ENCODE measurements at regions not wholly inside any gene's neighbourhood (a gene's known extent, or its start where the extent isn't known, plus 50 kb on each side); places are given as distances from the start of the nearest gene placed in this dataset.
"Not testable (repeated sequence)": the region's sequence is repeated elsewhere in the genome, so short reads cannot be mapped to it uniquely, and the experiment has no call there.

GRCh38 chr10:120239695-120240094, 217.3 kb upstream of the PLPP4 start:
- POLR2A ChIA-PET; H3K9me3 Mint-ChIP-seq (ENCODE audit: insufficient read depth); H3K27me3 Mint-ChIP-seq (ENCODE audit: low read depth); ATAC-seq; H3K4me1 Mint-ChIP-seq (ENCODE audit: low read depth); H3K27ac Mint-ChIP-seq; H3K36me3 Mint-ChIP-seq (ENCODE audit: low read depth); H3K4me3 Mint-ChIP-seq; CTCF ChIA-PET; DNase-seq: not testable (repeated sequence)

- Mint-ChIP-seq H3K4me1 (ENCODE audit: low read depth) (no peaks in the 10 kb centered on the region), H3K27ac (no peak overlapping the region), H3K27me3 (ENCODE audit: low read depth) (peaks cover 2% of the 10 kb centered on the region), H3K9me3 (ENCODE audit: insufficient read depth) (no peaks in the 10 kb centered on the region), H3K4me3 (no peak overlapping the region), H3K36me3 (ENCODE audit: low read depth) (no peaks in the 10 kb centered on the region)
- DNase-seq (no peak), ATAC-seq (no peak)
- POLR2A ChIA-PET = no interaction called here
- CTCF ChIA-PET = no interaction called here
Observed at GRCh38 chr10:120251821-120252442, 205.1 kb upstream of the PLPP4 start.

- no peak for DNase-seq
- CTCF ChIA-PET = no interaction called here
- no peaks in the 10 kb centered on the region for H3K4me1 Mint-ChIP-seq (ENCODE audit: low read depth)
- no peak overlapping the region for H3K27ac Mint-ChIP-seq
- H3K4me3 Mint-ChIP-seq = no peak overlapping the region
- POLR2A ChIA-PET = no interaction called here
- H3K36me3 Mint-ChIP-seq (ENCODE audit: low read depth) = no peaks in the 10 kb centered on the region
- no peaks in the 10 kb centered on the region for H3K9me3 Mint-ChIP-seq (ENCODE audit: insufficient read depth)
- H3K27me3 Mint-ChIP-seq (ENCODE audit: low read depth) = peaks cover 2% of the 10 kb centered on the region
- no peak for ATAC-seq
Observed at GRCh38 chr10:120253131-120253530, 203.9 kb upstream of the PLPP4 start.

- ATAC-seq (no peak), DNase-seq (no peak)
- CTCF ChIA-PET = no interaction called here
- Mint-ChIP-seq H3K27ac (no peak overlapping the region), H3K36me3 (ENCODE audit: low read depth) (no peaks in the 10 kb centered on the region), H3K27me3 (ENCODE audit: low read depth) (no peaks in the 10 kb centered on the region), H3K4me1 (ENCODE audit: low read depth) (no peaks in the 10 kb centered on the region), H3K9me3 (ENCODE audit: insufficient read depth) (no peaks in the 10 kb centered on the region), H3K4me3 (no peak overlapping the region)
- POLR2A ChIA-PET = no interaction called here
Observed at GRCh38 chr10:120260456-120260855, 196.6 kb upstream of the PLPP4 start.

- CTCF ChIA-PET = no interaction called here
- POLR2A ChIA-PET = no interaction called here
- Mint-ChIP-seq H3K27me3 (ENCODE audit: low read depth) (no peaks in the 10 kb centered on the region), H3K4me3 (no peak overlapping the region), H3K4me1 (ENCODE audit: low read depth) (no peaks in the 10 kb centered on the region), H3K27ac (no peak overlapping the region), H3K9me3 (ENCODE audit: insufficient read depth) (no peaks in the 10 kb centered on the region), H3K36me3 (ENCODE audit: low read depth) (no peaks in the 10 kb centered on the region)
- ATAC-seq (no peak), DNase-seq (no peak)
Observed at GRCh38 chr10:120262857-120263547, 194.0 kb upstream of the PLPP4 start.

GRCh38 chr10:120266022-120266421, 191.0 kb upstream of the PLPP4 start:
- Mint-ChIP-seq H3K4me3 (no peak overlapping the region), H3K36me3 (ENCODE audit: low read depth) (no peaks in the 10 kb centered on the region), H3K27me3 (ENCODE audit: low read depth) (no peaks in the 10 kb centered on the region), H3K9me3 (ENCODE audit: insufficient read depth) (no peaks in the 10 kb centered on the region), H3K4me1 (ENCODE audit: low read depth) (no peaks in the 10 kb centered on the region), H3K27ac (no peak overlapping the region)
- ATAC-seq (no peak), DNase-seq (no peak)
- ChIA-PET POLR2A (no interaction called here), CTCF (no interaction called here)

GRCh38 chr10:120270906-120271305, 186.1 kb upstream of the PLPP4 start:
- no peak for ATAC-seq
- H3K9me3 Mint-ChIP-seq (ENCODE audit: insufficient read depth) = no peaks in the 10 kb centered on the region
- POLR2A ChIA-PET = interaction anchor here (0.5 kb wide), 1 partner anchor 1160 kb away, joined by 3 read pairs; no protein-coding TSS in a partner anchor
- H3K4me1 Mint-ChIP-seq (ENCODE audit: low read depth) = no peaks in the 10 kb centered on the region
- no peak for DNase-seq
- H3K36me3 Mint-ChIP-seq (ENCODE audit: low read depth) = no peaks in the 10 kb centered on the region
- H3K27me3 Mint-ChIP-seq (ENCODE audit: low read depth) = no peaks in the 10 kb centered on the region
- CTCF ChIA-PET = no interaction called here
- no peak overlapping the region for H3K4me3 Mint-ChIP-seq
- H3K27ac Mint-ChIP-seq = no peak overlapping the region

GRCh38 chr10:120271696-120272095, 185.3 kb upstream of the PLPP4 start:
- Mint-ChIP-seq H3K27me3 (ENCODE audit: low read depth) (no peaks in the 10 kb centered on the region), H3K36me3 (ENCODE audit: low read depth) (no peaks in the 10 kb centered on the region), H3K4me3 (no peak overlapping the region), H3K4me1 (ENCODE audit: low read depth) (no peaks in the 10 kb centered on the region), H3K27ac (no peak overlapping the region), H3K9me3 (ENCODE audit: insufficient read depth) (no peaks in the 10 kb centered on the region)
- DNase-seq (no peak), ATAC-seq (no peak)
- POLR2A ChIA-PET = no interaction called here
- CTCF ChIA-PET = no interaction called here

- no peak overlapping the region for H3K27ac Mint-ChIP-seq
- CTCF ChIA-PET = no interaction called here
- POLR2A ChIA-PET = no interaction called here
- no peak overlapping the region for H3K4me3 Mint-ChIP-seq
- H3K27me3 Mint-ChIP-seq (ENCODE audit: low read depth) = no peaks in the 10 kb centered on the region
- no peak for ATAC-seq
- H3K36me3 Mint-ChIP-seq (ENCODE audit: low read depth) = no peaks in the 10 kb centered on the region
- H3K4me1 Mint-ChIP-seq (ENCODE audit: low read depth) = no peaks in the 10 kb centered on the region
- no peaks in the 10 kb centered on the region for H3K9me3 Mint-ChIP-seq (ENCODE audit: insufficient read depth)
- DNase-seq = no peak
Observed at GRCh38 chr10:120272350-120272749, 184.7 kb upstream of the PLPP4 start.

- no peak for ATAC-seq
- ChIA-PET CTCF (no interaction called here), POLR2A (no interaction called here)
- no peak for DNase-seq
- no peak overlapping the region for H3K27ac Mint-ChIP-seq
- no peaks in the 10 kb centered on the region for H3K4me1 Mint-ChIP-seq (ENCODE audit: low read depth)
- H3K27me3 Mint-ChIP-seq (ENCODE audit: low read depth) = no peaks in the 10 kb centered on the region
- no peaks in the 10 kb centered on the region for H3K36me3 Mint-ChIP-seq (ENCODE audit: low read depth)
- H3K9me3 Mint-ChIP-seq (ENCODE audit: insufficient read depth) = no peaks in the 10 kb centered on the region
- H3K4me3 Mint-ChIP-seq = no peak overlapping the region
Observed at GRCh38 chr10:120278069-120278468, 179.0 kb upstream of the PLPP4 start.

GRCh38 chr10:120279196-120279595, 177.8 kb upstream of the PLPP4 start:
- no peak overlapping the region for H3K27ac Mint-ChIP-seq
- H3K36me3 Mint-ChIP-seq (ENCODE audit: low read depth) = no peaks in the 10 kb centered on the region
- no peak overlapping the region for H3K4me3 Mint-ChIP-seq
- DNase-seq (no peak), ATAC-seq (no peak)
- H3K27me3 Mint-ChIP-seq (ENCODE audit: low read depth) = no peaks in the 10 kb centered on the region
- POLR2A ChIA-PET = no interaction called here
- no peaks in the 10 kb centered on the region for H3K4me1 Mint-ChIP-seq (ENCODE audit: low read depth)
- CTCF ChIA-PET = no interaction called here
- H3K9me3 Mint-ChIP-seq (ENCODE audit: insufficient read depth) = no peaks in the 10 kb centered on the region

GRCh38 chr10:120282421-120282820, 174.6 kb upstream of the PLPP4 start:
- H3K9me3 Mint-ChIP-seq (ENCODE audit: insufficient read depth) = no peaks in the 10 kb centered on the region
- ChIA-PET POLR2A (no interaction called here), CTCF (no interaction called here)
- ATAC-seq = no peak
- DNase-seq = no peak
- no peak overlapping the region for H3K4me3 Mint-ChIP-seq
- no peaks in the 10 kb centered on the region for H3K4me1 Mint-ChIP-seq (ENCODE audit: low read depth)
- H3K27ac Mint-ChIP-seq = no peak overlapping the region
- no peaks in the 10 kb centered on the region for H3K27me3 Mint-ChIP-seq (ENCODE audit: low read depth)
- no peaks in the 10 kb centered on the region for H3K36me3 Mint-ChIP-seq (ENCODE audit: low read depth)

Measured in activated CD8-positive, alpha-beta T cell treated with anti-CD3 and anti-CD28 coated beads, Interleukin-2, amount 10 ng/mL, durations not matched to agents 7 days and 5 days (primary cell).